Stomach (tissue), 8 donors: ENCODE measurements at regions not wholly inside any gene's neighbourhood (a gene's known extent, or its start where the extent isn't known, plus 50 kb on each side); places are given as distances from the start of the nearest gene placed in this dataset.

ENCODE experiments used
- DNase-seq, 2 donors: peaks; one replicate each; pipeline versions ENCODE4 v3.0.0 to v3.0.0-alpha.2; 2013 to 2019
- H3K27ac ChIP-seq, 5 donors: fragments of 200-600 bp in 4 of 5; sonication (generic) in 4 of 5; one replicate each; pipeline ENCODE4 v1.5.1; 2013 to 2019; ENCODE audit warnings: mild to moderate bottlenecking in 1 of 5, moderate library complexity in 1 of 5
- H3K27me3 ChIP-seq, 3 donors: fragments of 200-600 bp; sonication (generic); one replicate each; pipeline ENCODE4 v1.5.1; 2017 to 2019; ENCODE audit warnings: mixed run types in 1 of 3
- H3K36me3 ChIP-seq, 4 donors: fragments of 200-600 bp; sonication (generic); 1 replicate in 3 of 4; 2 replicates in 1 of 4; pipeline ENCODE4 v1.5.1; 2016 to 2019
- H3K4me1 ChIP-seq, 4 donors: fragments of 200-600 bp; sonication (generic); one replicate each; pipeline ENCODE4 v1.5.1; 2016 to 2019
- H3K4me3 ChIP-seq, 4 donors: fragments of 200-600 bp; sonication (generic) in 3 of 4; one replicate each; pipeline ENCODE4 v1.5.1; 2016 to 2019; ENCODE audit warnings: mild to moderate bottlenecking in 1 of 4
- H3K9me3 ChIP-seq, 4 donors: fragments of 200-600 bp; sonication (generic); one replicate each; pipeline ENCODE4 v1.5.1; 2016 to 2019
- EP300 ChIP-seq: sonication (generic); formaldehyde crosslinking; IDR thresholded peaks from one replicate; pipeline ENCODE4 v1.6.1; 2017; ENCODE audit warnings: antibody characterized with exemption
- POLR2A ChIP-seq, 4 donors: fragments of 450-650 bp; IDR thresholded peaks; one replicate each; pipeline ENCODE4 v1.6.1; 2016; ENCODE audit warnings: antibody characterized with exemption in 4 of 4, control low read depth in 2 of 4, mild to moderate bottlenecking in 1 of 4, moderate library complexity in 1 of 4
- POLR2AphosphoS5 ChIP-seq, 3 donors: sonication (generic); formaldehyde crosslinking; IDR thresholded peaks; one replicate each; pipeline ENCODE4 v1.6.1; 2016; ENCODE audit warnings: antibody characterized with exemption in 3 of 3
- WGBS, 5 donors: extraction: QIAGEN DNeasy Blood & Tissue Kit in 3 of 5; methylation state at CpG; one replicate each; pipeline versions ENCODE4 v1.1.5 to v1.1.7; 2013 to 2018; 5-methylcytosine and 5-hydroxymethylcytosine counted together
- intact Hi-C: fragments of 100-400 bp; cut with DNase I; formaldehyde crosslinking; loops from one replicate; pipeline ENCODE4 v1.15.1; 2023; ENCODE audit warnings: low total_unique reads
- TF ChIP-seq, protein P1 (sequence below), 7 experiments: fragments of 450-650 bp in 4 of 7; fragments of 200-600 bp in 3 of 7; sonication (generic) in 3 of 7; IDR thresholded peaks; one replicate each; pipeline ENCODE4 v1.5.1; 2016 to 2019; ENCODE audit warnings: antibody characterized with exemption in 7 of 7, control low read depth in 2 of 7, mild to moderate bottlenecking in 1 of 7
- donor health status: healthy with polysubstance abuse.
- donor health status: Bipolar disorder and iron deficiency.
- donor health status: healthy.

DNA sequence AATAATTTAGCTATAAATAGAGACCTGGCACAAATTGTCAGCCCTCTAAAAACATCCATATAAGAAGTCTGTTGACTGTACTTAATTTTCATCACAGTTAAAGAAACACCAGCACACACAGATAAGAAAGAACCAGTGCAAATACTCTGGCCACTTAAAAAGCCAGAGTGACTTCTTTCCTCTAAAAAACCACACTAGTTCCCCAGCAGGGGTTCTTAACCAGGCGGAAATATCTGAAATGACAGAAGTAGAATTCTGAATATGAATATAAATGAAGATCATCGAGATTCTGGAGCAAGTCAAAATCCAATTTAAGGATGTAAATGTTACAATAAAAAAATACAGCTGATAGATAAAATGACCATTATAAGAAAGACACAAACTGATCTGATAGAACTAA is 870.6 kb upstream of the ADGRL4 start:
- Histone ChIP-seq H3K36me3 (no peaks in the 10 kb centered on the region), H3K27me3 (no peaks in the 10 kb centered on the region), H3K9me3 (peaks cover 0 to 23% (median 0%) of the 10 kb centered on the region in 4 donors), H3K4me1 (no peaks in the 10 kb centered on the region), H3K27ac (no peak overlapping the region), H3K4me3 (no peak overlapping the region)
- TF ChIP-seq EP300 (no peak), POLR2A (IDR thresholded peaks at IDR 0.05) (no peak), POLR2AphosphoS5 (IDR thresholded peaks at IDR 0.05) (no peak)
- TF ChIP-seq, protein P1, sequence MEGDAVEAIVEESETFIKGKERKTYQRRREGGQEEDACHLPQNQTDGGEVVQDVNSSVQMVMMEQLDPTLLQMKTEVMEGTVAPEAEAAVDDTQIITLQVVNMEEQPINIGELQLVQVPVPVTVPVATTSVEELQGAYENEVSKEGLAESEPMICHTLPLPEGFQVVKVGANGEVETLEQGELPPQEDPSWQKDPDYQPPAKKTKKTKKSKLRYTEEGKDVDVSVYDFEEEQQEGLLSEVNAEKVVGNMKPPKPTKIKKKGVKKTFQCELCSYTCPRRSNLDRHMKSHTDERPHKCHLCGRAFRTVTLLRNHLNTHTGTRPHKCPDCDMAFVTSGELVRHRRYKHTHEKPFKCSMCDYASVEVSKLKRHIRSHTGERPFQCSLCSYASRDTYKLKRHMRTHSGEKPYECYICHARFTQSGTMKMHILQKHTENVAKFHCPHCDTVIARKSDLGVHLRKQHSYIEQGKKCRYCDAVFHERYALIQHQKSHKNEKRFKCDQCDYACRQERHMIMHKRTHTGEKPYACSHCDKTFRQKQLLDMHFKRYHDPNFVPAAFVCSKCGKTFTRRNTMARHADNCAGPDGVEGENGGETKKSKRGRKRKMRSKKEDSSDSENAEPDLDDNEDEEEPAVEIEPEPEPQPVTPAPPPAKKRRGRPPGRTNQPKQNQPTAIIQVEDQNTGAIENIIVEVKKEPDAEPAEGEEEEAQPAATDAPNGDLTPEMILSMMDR (IDR thresholded peaks at IDR 0.05), result no peak
- intact Hi-C loops, result no loop called here
- no peak for DNase-seq
- WGBS, 5 donors, result 63 to 85% (median 70%) methylated on average over 2 of the region's 2 CpGs

DNA sequence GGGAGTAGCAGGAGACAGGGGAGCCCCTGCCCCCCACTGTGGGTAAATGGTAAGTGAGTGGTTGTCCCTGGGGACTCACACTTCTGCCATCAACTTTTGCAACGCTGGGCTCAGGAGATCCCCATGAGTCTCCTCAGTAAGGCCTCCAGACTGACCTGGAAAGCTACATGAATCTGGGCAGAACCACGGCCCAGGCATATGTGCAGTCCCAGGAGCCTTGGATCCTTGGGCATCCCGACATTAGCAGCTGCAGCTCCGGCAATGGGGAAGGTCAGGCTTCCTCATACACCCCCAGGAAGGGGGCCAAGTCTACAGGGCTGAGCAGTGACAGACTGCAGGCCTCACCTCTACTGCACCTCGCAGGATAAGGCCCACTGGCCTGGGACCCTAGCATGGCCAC is 868.7 kb upstream of the ADGRL4 start:
- no peak for TF ChIP-seq POLR2A (IDR thresholded peaks at IDR 0.05)
- no peak for TF ChIP-seq POLR2AphosphoS5 (IDR thresholded peaks at IDR 0.05)
- TF ChIP-seq, protein P1 (IDR thresholded peaks at IDR 0.05), result no peak
- no peak for TF ChIP-seq EP300
- whole genome bisulfite sequencing, 5 donors, result 72 to 89% (median 88%) methylated on average over 2 to 5 of the region's 5 CpGs
- H3K4me1 ChIP-seq, result no peaks in the 10 kb centered on the region

DNA sequence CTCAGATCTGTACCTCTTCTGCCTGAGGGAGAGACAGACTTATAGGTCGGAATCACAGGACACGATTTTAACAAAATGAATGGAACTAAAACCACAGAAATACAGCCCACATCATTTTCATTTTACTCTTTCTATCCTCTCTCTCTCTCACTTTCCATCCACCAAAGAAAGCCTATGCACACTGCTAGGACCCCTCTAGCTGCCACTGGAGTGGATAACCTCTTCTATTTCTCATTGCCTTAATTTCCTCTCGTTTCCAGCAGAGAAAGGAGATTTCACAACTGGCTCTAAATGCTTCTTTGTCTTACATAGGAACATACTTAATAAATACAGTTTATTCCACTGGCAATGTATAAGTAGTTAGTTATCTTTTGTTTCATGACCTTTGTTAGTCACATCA is 867.8 kb upstream of the ADGRL4 start:
- DNase-seq, result no peak
- peaks cover 0 to 21% (median 0%) of the 10 kb centered on the region in 4 donors for H3K9me3 ChIP-seq
- H3K27me3 ChIP-seq, result no peaks in the 10 kb centered on the region
- no peaks in the 10 kb centered on the region for H3K36me3 ChIP-seq
- TF ChIP-seq EP300 (no peak), POLR2A (IDR thresholded peaks at IDR 0.05) (no peak), POLR2AphosphoS5 (IDR thresholded peaks at IDR 0.05) (no peak)
- TF ChIP-seq, protein P1 (IDR thresholded peaks at IDR 0.05), result no peak
- H3K4me1 ChIP-seq, result no peaks in the 10 kb centered on the region
- intact Hi-C loops, result no loop called here
- WGBS, 5 donors, result 73 to 89% (median 82%) methylated on average over 3 of the region's 3 CpGs
- no peak overlapping the region for H3K4me3 ChIP-seq
- no peak overlapping the region for H3K27ac ChIP-seq

More for the DNA sequence above, 868.7 kb upstream of the ADGRL4 start:
- Histone ChIP-seq H3K27ac (no peak overlapping the region), H3K9me3 (peaks cover 0 to 21% (median 0%) of the 10 kb centered on the region in 4 donors), H3K4me3 (no peak overlapping the region), H3K36me3 (no peaks in the 10 kb centered on the region), H3K27me3 (no peaks in the 10 kb centered on the region)
- intact Hi-C loops, result no loop called here
- no peak for DNase-seq

DNA sequence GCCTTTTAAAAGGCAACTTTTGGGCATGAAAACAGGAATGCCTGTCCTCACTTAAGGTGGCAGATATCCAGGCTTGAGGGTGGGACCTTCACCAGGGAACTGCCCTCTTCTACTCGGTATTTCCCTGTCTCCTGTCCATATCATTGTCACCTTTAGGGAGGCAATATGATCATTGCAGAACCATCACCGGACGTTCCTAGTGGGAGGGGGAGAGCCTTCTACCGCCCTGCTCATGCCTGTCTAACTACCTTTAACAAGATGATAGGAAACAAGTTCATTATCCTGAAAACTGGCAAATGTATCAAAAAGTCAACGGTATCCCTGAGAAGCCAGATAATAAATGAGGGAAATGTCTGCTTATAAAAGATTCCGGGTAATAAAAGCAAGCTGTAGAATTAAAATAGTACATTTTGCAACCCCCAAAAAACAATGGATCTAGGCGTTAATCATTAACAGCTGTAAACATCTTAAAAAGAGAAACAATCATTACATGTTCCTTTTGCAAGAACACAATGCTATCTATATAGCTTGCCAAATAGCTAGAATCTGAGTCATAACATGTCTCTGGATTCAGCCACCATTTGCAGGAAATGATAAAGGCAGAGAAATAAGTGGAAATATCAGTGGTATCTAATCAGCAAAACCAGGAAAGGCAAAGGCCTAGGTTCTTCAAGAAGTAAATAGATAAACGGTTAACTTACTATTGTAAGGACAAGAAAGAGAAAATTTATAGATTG is 852.9 kb upstream of the ADGRL4 start:
- intact Hi-C loops, result no loop called here
- H3K27ac ChIP-seq, result no peak overlapping the region
- peak in 1 of 2 donors; percentile 38 for DNase-seq
- WGBS, 5 donors, result 28 to 55% (median 40%) methylated on average over 8 of the region's 8 CpGs
- peaks cover 0 to 7% (median 0%) of the 10 kb centered on the region in 4 donors for H3K9me3 ChIP-seq
- H3K4me1 ChIP-seq, result peaks cover 0 to 5% (median 0%) of the 10 kb centered on the region in 4 donors
- H3K27me3 ChIP-seq, result no peaks in the 10 kb centered on the region
- no peak for TF ChIP-seq EP300
- TF ChIP-seq POLR2A (IDR thresholded peaks at IDR 0.05), result no peak
- TF ChIP-seq POLR2AphosphoS5 (IDR thresholded peaks at IDR 0.05), result no peak
- TF ChIP-seq, protein P1 (IDR thresholded peaks at IDR 0.05), result no peak
- no peaks in the 10 kb centered on the region for H3K36me3 ChIP-seq
- H3K4me3 ChIP-seq, result no peak overlapping the region
